ENCODE measurements at regions not wholly inside any gene's neighbourhood (a gene's known extent, or its start where the extent isn't known, plus 50 kb on each side); places are given as distances from the start of the nearest gene placed in this dataset.

DNA sequence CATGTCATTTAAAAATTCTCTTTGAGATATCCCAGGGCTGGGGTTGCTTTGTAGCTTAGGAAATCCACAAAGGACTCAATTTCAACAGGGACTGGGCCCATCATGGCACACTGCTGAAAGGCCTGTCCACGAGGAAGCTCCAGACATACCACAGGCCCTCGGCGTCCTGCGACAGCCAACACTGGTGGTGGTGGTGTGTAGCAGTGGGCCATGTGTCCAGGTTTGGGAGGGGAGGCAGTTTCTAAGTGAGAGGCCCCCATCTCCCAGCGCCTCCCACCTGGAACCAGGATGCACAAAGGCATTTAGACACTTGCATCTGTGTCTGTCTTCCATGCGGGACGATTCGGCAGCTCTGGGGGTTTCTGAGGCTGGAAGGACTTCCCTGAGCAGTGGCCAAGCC, 65.2 kb upstream of the ZNF423 start:
- TF ChIP-seq POLR2AphosphoS5 (IDR thresholded peaks at IDR 0.05; ENCODE audit: low read depth, low read length) (no peak), SIN3A (IDR thresholded peaks at IDR 0.05; ENCODE audit: borderline replicate concordance, insufficient read depth, low read depth, low read length) (no peak), TCF7L2 (IDR thresholded peaks at IDR 0.05; ENCODE audit: low read depth, low read length) (no peak)
- TF ChIP-seq, protein P1, sequence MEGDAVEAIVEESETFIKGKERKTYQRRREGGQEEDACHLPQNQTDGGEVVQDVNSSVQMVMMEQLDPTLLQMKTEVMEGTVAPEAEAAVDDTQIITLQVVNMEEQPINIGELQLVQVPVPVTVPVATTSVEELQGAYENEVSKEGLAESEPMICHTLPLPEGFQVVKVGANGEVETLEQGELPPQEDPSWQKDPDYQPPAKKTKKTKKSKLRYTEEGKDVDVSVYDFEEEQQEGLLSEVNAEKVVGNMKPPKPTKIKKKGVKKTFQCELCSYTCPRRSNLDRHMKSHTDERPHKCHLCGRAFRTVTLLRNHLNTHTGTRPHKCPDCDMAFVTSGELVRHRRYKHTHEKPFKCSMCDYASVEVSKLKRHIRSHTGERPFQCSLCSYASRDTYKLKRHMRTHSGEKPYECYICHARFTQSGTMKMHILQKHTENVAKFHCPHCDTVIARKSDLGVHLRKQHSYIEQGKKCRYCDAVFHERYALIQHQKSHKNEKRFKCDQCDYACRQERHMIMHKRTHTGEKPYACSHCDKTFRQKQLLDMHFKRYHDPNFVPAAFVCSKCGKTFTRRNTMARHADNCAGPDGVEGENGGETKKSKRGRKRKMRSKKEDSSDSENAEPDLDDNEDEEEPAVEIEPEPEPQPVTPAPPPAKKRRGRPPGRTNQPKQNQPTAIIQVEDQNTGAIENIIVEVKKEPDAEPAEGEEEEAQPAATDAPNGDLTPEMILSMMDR (IDR thresholded peaks at IDR 0.05), result no peak
- TF ChIP-seq, protein P2, sequence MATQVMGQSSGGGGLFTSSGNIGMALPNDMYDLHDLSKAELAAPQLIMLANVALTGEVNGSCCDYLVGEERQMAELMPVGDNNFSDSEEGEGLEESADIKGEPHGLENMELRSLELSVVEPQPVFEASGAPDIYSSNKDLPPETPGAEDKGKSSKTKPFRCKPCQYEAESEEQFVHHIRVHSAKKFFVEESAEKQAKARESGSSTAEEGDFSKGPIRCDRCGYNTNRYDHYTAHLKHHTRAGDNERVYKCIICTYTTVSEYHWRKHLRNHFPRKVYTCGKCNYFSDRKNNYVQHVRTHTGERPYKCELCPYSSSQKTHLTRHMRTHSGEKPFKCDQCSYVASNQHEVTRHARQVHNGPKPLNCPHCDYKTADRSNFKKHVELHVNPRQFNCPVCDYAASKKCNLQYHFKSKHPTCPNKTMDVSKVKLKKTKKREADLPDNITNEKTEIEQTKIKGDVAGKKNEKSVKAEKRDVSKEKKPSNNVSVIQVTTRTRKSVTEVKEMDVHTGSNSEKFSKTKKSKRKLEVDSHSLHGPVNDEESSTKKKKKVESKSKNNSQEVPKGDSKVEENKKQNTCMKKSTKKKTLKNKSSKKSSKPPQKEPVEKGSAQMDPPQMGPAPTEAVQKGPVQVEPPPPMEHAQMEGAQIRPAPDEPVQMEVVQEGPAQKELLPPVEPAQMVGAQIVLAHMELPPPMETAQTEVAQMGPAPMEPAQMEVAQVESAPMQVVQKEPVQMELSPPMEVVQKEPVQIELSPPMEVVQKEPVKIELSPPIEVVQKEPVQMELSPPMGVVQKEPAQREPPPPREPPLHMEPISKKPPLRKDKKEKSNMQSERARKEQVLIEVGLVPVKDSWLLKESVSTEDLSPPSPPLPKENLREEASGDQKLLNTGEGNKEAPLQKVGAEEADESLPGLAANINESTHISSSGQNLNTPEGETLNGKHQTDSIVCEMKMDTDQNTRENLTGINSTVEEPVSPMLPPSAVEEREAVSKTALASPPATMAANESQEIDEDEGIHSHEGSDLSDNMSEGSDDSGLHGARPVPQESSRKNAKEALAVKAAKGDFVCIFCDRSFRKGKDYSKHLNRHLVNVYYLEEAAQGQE (IDR thresholded peaks at IDR 0.05; ENCODE audit: insufficient read depth in 1 of 2, low read depth in 2 of 2, low read length in 1 of 2), result no peak
